Fibroblast of skin of right quadriceps (primary cell): ENCODE measurements at regions not wholly inside any gene's neighbourhood (a gene's known extent, or its start where the extent isn't known, plus 50 kb on each side); places are given as distances from the start of the nearest gene placed in this dataset.
A peak's percentile ranks its signal among the peaks of the same experiment; 100 is the strongest.

Source experiments
- DNase-seq: peaks from one replicate; pipeline ENCODE4 v3.0.0-alpha.2; 2013

DNA sequence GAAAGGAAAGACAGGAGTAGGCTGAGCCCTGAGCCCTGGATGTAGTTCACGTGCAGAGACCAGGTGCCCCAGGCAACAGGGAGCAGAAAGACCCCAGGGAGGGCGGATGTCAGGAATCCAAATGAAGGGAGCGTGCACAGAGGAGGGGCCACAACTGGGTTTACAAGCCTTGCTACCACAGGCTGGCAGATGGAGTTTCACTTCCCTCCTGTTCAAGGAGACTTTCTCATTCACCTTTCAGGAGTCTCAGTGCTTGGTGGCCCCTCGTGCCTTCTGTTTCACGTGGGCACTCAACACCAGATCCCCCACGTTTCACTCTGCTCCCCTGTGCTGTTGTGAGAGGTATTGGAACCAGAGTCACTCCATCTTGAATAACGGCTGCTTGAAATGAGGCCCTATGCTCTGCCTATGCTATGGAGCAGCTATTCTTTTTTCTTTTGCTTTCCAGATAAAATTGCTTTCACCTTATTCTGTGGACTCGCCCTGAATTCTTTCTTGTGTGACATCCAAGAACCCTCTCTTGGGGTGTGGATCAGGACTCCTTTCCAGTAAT, 601.4 kb upstream of the IGFBP3 start:
- no peak for DNase-seq

DNA sequence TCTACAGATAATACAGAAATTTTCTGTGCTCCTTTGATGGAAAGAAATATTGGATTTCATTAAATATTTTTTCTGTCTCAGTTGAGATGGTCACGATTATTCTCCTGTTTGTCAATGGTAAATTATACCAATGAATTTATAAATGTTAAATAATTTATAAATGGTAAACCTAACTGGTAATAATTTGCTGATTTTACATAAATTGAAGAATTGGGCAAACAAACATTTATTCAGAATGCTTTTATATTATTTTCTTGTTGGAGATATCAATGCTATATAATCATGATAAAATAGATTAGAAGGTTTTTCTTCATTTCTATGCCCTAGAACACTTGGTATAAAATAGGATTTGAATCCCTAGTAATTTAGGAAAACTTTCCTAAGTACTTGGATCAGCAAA, 597.6 kb upstream of the IGFBP3 start:
- no peak for DNase-seq

DNA sequence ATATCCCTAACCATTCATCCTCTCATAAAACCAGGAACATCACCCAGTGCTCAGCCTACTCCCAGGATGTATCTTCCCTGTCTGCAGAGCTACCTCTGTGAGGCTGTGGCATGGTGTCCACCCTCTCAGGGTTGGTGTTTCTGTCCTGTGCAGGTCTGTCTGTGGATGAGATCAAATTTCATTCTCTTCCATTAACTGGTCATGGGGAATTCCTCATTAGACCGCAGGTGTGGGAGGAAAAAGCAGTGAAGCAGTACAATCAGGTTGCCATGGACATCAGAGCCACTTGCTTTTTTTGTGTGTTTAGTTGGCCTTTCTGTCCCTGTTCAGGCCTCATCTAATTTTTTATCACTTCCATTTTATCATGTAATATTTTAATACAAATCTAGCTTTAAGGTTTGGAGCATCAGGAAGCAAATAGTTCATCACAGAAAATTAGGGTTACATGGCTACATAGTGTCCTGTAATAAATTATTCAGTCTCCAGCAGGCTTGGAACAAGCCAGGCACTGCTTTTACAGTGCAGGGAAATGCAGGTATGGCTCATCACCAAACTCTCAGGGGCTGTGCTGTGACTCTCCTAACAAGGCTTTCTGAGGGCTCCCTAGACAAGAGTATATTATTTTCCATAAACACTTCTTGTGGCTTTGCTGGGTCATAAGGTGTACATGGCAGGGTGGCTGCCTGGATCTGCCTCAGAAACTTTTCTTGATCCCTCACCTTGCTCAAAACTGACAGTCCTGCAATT, 594.9 kb upstream of the IGFBP3 start:
- DNase-seq = no peak

DNA sequence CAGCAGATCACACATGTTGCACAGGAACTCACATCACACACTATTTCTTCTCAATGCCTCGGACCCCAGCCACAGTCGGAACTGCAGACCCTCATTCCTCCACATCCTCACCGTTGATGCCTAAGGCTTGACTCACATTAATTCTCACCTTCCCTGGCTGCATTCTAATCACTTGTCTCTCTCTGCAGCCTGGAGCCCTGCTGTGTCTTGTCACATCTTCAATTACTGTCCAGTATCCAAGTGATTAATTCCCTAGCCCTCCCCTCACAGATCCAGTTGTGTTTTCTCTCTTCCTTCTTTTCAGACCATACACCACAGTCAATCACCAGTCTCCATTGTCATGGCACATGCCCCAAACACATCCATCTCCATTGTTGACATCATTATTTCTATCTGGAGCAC, 592.4 kb upstream of the IGFBP3 start:
- no peak for DNase-seq

DNA sequence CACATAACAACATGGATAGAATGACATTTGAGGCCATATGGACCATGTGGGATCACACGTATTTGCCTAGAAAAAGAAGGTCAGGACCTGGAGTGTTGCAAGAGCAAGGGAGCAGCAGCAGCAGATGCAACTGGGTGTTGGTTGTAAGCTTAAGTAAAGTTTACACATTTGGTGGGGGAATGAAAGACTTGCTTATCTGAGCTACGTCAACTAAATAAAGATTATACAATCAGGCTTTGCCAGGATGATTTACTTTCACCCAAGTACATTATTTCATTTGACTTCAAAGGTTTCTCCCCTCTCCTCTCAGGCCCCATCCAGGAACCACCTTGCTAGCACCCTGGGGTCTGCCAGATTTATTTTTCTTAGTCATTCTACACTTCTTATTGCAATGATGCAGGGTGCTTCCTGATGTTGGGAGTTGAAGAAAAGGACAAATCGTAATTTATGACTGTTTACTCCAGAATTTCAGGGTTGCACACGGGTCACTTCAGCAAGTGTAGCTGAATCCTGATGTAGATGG, 591.9 kb upstream of the IGFBP3 start:
- peak; percentile 13 for DNase-seq

DNA sequence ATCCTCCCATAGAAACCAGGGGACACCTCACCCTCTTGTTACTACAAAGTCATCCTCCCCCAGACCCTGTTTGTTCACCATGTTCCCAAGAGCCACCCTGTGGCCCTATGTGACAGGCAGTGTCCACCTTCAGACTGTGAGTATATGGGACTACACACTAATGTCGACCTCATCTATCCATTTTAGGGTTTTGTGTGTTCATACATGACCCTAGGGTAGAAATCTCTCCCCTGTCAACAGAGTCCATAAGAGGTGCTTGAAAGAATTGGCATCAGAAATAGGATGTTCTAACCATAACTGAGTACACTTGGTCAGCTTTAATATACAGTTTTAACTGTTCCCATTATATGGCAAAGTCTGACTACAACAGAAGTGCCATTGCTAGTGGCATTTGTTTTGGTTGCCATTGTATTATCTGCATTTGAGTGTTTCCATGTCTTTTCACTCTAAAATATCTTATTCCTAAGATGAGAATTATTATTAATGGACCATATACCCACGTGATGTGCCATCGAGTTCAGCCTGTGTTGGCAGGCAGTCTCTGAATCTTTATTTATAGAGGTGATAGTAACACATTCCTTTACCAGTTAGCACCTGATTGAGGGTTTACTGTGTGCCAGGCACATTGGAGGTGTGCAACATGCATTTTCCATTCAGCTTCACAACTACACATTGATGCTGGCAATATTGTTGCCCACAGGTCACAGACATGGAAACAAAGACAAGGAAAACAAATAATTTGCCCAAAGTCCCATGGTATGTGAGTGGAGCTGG, 590.6 kb upstream of the IGFBP3 start:
- no peak for DNase-seq

DNA sequence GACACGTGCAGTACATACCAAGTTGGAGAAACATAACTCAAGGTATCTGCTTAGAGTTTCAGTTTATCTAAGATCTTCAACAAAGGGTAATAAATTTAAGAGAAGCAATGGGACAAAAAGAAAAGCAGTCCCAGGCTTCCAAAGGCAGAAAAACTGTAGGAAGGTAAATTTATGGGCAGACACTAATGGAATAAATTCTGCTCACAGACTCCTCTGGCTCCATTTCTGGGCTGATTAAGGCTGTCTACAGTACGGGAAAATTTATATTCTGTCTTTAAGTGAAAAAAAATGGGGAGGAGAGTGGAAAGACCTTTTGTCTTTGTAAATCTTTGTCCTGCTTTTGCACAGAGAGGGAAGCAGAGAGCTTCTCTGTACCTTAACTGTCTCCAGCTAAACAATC, 587.5 kb upstream of the IGFBP3 start:
- DNase-seq = no peak

DNA sequence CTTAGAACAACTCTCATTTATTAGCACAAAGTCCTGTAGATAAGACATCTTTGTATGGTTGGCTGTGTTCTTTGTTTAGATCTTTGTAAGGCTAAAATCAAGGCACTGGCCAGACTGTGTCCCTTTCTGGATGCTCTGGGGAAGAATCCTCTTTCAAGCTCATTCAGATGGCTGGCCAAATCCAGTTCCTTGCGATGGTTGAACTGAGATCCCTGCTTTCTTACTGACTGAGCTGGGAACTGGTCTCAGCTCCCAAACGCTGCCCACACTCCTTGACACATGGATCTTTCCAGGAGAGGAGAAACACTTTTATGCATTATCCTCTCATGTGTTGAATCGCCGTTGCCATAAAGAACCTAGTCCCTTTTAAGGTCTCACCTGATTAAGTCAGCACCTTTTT, 586.5 kb upstream of the IGFBP3 start:
- no peak for DNase-seq

DNA sequence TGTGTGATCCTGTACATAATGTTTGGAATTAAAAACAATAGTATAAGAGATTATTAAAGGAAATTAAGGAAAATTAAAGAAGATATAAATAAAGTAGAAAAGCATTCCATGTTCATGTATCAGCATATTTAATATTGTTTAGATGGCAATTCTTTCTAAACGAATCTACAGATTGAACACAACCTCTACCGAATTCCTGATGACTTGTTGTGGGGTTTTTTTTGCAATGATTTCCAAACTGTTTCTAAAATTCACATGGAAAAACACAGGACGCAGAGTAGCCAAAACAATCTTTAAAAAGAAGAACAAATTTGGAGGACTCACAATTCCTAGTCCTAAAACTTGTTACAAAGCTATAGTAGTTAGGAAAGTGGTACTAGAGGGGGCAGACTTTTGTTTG, 573.4 kb upstream of the IGFBP3 start:
- DNase-seq = no peak

DNA sequence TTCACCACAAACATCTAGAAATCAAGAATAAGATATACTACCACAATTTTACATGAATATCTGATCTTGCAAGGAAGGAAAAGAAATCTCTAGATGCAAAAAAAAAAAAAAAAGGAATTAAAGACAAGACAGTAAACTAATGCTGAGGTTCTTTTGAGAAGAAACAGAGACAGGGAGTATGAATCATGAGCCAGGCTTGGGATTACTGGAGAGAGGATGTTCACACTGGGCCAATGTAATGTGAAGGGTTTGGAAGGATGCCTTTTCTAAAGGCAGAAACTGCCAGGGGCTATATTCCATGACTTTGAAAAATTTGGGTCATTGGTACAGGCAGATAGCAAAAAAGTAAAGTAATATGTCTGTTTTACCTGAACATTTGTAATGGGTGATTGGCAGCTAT, 573.0 kb upstream of the IGFBP3 start:
- DNase-seq = peak; percentile 70

DNA sequence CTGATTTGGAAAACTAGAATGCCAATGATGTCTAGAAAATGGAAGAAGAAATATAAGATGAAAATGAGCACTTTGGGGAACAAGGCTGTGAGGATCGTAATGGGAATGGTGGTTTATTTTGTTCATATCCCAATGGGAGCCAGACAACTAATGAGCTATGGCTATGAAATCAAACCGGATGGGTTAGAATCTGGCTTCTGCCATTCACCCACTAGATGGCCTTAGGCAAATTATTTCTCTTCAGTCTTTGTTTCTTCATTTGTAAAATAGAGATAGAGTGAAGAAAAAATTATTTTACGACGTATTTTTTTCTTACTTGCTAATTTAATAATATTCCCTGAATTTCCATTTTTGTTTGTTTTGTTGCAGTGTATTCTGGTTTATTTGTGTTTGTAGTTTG, 572.1 kb upstream of the IGFBP3 start:
- no peak for DNase-seq

DNA sequence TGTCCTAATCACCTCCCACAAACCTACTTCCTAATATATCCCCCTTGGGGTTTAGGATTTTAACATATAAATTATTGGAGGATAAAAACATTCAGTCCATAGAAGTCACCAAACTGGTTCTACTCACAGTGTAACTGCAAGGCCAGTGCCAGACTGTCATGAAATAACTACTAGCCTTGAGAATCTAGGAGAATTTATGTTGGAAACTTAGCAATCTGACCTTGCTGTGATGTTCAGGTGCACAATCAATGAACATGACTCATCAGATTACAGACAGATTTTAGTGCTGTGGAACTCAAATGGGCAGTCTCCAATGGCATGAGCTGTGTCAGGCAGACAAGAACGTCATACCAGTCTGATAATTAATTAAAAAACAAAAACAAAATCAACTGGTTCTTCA, 571.4 kb upstream of the IGFBP3 start:
- no peak for DNase-seq

DNA sequence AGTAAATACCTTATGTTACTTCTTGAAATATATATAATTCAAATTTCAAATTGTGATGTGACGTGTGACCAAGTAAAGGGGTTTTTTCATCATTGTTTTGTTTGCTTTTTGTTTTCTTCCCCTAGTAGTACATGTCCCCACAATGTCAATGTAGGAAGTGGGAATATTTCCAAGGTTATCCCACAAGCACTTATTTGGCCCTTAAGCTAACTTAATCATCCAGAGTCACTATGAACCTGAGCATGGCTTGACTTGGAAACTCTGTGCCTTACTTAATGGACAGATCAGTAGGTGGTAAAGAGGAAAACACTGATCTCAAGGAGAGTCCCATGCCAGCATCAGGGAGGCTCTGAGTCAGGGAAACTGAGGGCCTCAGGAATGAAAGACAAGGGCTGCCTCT, 569.3 kb upstream of the IGFBP3 start:
- no peak for DNase-seq

DNA sequence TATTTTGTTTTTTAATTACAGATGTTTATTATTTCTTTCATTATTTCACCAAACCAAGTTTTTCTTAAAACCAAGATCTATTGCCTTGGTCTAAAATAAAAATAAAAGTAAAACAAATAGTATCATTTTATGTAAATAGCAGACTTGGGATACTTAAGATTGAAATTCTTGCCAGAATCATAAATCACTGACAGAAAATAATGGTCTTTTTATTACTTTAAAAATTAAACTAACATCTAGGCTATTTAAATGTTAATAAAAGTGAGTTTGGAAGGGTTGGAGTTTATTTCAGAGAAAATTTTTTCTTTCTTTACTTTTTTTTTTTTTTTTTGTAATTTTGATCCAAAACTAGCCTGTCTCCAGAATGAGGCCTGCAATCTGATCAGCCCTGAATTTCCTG, 568.0 kb upstream of the IGFBP3 start:
- DNase-seq = no peak

DNA sequence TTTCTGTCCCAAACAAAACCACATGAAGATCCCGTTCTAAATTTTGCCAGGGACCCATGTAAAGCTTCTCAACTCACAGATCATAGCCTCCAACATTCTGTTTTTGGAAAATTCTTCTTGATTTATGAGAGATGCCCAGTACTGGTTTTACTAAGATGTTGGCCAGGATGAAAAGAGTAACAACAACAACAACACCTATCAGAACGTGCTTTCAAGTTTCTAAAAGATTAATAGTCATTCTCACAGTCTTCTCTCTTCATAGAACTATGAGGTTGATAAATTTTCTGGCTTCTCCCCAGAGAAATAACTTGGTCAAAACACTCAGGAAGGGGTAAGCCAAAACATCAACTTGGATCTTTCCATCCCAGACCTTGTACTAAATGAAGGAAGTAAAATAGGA, 567.5 kb upstream of the IGFBP3 start:
- no peak for DNase-seq

DNA sequence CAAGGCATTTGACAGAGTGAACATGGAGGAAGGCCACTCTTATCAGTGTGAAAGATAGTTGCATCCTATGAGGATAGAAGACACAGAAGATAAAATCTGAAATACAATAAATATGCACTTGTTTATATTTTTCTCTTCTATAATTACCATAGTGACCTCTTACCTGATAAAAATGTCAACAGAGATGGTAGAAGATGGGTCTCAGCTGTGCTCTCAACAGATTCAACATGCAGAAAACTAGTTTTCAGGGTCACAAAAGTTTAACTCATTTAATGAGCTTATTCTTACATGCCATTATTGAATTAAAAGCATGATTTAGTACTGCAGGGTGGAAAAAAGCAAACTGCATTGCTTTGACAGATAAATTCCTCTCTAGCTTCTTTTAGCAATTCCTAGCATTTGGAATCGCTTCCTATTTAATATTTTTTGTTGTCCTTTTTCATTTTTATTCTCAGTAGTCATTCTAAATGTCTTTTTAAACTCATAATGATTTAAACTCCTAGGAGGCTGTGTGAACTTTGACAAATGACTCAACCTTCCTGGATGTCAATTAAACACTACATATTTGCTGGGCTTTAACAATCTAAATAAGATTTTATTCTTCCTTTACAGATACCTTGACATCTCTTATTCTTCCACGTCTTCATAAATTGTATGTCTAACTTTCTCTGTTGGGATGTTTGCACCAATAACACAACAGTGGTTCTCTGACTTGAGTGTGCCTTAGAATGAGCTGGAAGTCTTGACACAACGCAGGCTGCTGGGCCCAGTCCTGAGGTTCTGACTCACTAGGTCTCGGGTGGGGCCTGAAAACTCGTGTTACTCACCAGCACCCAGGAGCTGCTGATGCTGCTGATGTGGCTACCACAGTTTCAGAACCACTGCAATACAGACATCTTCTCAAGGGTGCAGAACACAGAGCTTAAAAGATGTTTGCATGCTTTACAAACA, 565.5 kb upstream of the IGFBP3 start:
- DNase-seq = peak; percentile 85

DNA sequence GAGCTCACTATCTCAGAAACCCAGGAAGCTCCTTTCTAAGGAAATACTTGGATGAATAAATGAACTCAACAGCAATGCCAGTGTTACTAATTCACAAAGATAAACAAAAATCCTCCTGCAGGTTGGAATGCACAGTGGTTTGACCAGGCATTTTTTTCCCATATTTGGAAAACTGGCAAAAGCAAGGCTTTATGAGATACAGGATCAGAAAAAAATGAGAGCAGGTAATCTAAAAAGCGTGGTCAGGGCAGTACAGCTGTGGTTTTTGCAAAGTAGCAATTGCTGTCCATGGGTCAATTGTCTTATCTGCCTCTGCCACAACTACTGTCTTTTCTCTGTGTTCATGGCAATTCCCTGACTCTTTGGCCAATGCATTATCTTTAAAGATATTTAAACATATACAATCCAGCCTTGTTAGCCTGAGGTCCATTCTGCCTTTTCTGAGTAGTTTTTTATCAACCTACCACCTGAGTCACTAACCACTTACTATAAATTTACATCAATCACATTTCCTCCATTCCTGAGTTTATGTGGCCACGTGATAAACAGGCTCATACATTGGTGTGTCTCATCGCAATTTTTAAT, 564.5 kb upstream of the IGFBP3 start:
- DNase-seq = peak; percentile 78

DNA sequence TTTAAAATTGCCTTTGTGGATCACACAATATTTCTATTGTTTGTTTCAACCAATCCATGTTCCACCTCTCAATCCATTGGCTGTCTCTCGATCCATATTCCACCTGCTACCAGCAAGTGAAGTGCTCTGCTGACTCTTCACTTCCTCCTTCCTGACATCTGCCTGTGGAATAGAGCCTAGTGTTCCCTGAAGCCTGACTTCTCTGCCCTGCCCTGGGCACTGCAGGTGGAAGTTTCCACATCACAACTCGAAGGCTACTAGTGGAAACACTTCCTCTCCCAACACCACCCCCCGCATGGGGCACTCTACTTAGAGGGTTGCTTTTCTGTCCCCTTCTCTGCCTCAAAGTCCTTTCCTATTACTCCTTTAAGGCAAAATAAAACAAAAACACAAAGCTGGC, 563.8 kb upstream of the IGFBP3 start:
- DNase-seq = no peak

DNA sequence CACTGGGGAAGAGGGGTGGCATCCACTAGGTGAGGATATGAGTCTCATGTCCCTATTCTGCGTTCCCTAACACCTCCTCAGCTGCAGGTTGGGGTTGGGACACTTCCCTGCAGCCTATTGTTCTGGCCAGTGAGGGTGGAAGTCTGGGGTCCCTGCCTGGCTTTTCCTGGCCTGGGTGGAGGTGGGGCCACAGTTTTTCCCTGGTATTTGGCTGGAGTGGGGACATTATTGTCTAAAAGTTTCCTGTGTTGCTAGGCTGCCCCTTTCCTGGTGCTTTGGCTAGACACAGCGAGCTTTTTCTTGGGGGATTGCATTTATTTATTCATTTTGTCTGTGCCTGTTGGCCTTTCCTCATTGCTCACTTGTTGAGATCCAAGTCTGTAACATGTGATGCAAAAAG, 559.5 kb upstream of the IGFBP3 start:
- no peak for DNase-seq

DNA sequence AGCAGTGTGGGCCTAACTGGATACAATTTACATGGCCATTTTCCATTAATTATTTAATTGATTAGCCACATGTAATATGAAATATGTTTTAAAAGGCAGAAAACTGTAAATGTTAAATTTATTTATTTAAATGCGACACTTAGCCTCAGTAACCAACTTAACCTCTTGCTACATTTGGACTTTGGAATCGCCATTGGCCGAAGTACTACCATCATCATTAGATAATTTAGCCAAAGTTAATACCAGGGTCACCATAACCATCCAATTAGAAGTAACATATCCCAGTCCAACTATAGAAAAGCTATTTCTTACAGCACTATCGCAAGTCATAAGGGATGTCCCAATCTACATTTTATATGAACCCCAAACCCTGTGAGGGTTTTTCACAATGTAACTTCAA, 558.6 kb upstream of the IGFBP3 start:
- no peak for DNase-seq

DNA sequence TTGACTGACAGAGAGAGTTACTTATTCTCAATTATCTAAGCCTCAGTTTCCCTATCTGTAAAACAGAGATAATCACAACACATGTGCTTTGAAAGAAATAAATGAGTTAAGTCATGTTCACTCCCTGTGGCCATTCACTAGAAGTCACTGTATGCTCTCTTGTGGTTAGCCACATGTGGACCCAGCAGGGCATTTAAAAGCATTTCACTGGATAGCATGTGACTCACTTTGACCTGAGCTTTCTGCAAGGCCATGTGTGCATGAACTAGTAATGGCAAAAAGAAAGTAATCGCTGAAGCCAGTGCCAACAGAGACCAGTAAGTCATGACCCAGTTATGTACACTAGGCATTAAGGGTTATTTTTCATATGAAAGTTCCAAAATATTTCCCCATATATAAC, 557.0 kb upstream of the IGFBP3 start:
- peak; percentile 26 for DNase-seq

DNA sequence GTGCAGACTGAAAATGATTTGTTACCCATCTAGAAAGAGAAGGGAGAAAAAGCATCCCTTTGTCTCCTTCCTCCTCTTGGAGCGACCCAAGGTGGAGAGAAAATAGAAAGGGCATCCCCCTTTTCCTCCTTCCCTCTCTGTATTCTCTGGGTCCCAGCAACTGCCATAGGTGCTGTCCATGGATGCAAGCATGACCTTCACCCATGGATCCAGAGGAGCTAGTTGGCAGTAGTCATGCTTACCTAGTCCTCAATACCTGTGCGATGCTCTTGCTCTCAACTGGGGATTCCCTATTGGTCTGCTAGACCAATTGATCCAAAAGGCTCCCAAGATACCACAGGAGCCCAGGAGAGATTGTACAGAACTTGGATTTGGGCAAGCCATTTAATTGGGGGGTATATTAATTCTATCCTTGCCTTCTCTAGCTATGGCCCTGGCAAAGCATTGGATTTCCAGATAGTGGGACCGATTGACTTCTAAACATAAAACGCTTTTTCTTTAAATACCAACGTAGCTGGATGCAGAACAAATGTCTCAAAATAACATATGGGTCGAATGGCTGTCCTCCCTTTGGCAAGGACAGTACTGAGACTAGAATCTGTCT, 547.8 kb upstream of the IGFBP3 start:
- peak; percentile 37 for DNase-seq
